Embryonic facial prominence (tissue), 1 donor: ENCODE measurements at regions not wholly inside any gene's neighbourhood (a gene's known extent, or its start where the extent isn't known, plus 50 kb on each side); places are given as distances from the start of the nearest gene placed in this dataset.
"Not testable (repeated sequence)": the region's sequence is repeated elsewhere in the genome, so short reads cannot be mapped to it uniquely, and the experiment has no call there.

Source experiments
- DNase-seq: peaks from one replicate; pipeline ENCODE4 v3.0.0-alpha.2; 2016; ENCODE audit errors: extremely low spot score

- DNase-seq: no peak
These were observed 350.6 kb downstream of the RND3 start for GRCh38 chr2:150136893-150137292.

- no peak for DNase-seq
These were observed 351.1 kb downstream of the RND3 start for GRCh38 chr2:150136401-150136800.

- no peak for DNase-seq
These were observed 352.1 kb downstream of the RND3 start for GRCh38 chr2:150135223-150135883.

- DNase-seq: no peak
These were observed 353.1 kb downstream of the RND3 start for GRCh38 chr2:150134223-150134857.

- DNase-seq: no peak
These were observed 353.8 kb downstream of the RND3 start for GRCh38 chr2:150133623-150134022.

- no peak for DNase-seq
These were observed 357.4 kb downstream of the RND3 start for GRCh38 chr2:150129921-150130575.

- DNase-seq: no peak
These were observed 359.5 kb downstream of the RND3 start for GRCh38 chr2:150127995-150128394.

- no peak for DNase-seq
These were observed 360.0 kb downstream of the RND3 start for GRCh38 chr2:150127346-150127990.

GRCh38 chr2:150126839-150127238 is 360.6 kb downstream of the RND3 start:
- DNase-seq: no peak

- DNase-seq: no peak
These were observed 361.2 kb downstream of the RND3 start for GRCh38 chr2:150126143-150126740.

GRCh38 chr2:150125708-150126107 is 361.8 kb downstream of the RND3 start:
- no peak for DNase-seq

- DNase-seq: no peak
These were observed 362.3 kb downstream of the RND3 start for GRCh38 chr2:150125188-150125587.

- no peak for DNase-seq
These were observed 362.7 kb downstream of the RND3 start for GRCh38 chr2:150124739-150125138.

GRCh38 chr2:150122871-150123613 is 364.4 kb downstream of the RND3 start:
- DNase-seq: no peak

GRCh38 chr2:150122156-150122555 is 365.3 kb downstream of the RND3 start:
- no peak for DNase-seq

- DNase-seq: no peak
These were observed 367.0 kb downstream of the RND3 start for GRCh38 chr2:150120326-150120955.

GRCh38 chr2:150119819-150120218 is 367.6 kb downstream of the RND3 start:
- no peak for DNase-seq

GRCh38 chr2:150114089-150114488 is 373.4 kb downstream of the RND3 start:
- not testable (repeated sequence) for DNase-seq

- no peak for DNase-seq
These were observed 376.9 kb downstream of the RND3 start for GRCh38 chr2:150110548-150110947.

GRCh38 chr2:150109912-150110311 is 377.6 kb downstream of the RND3 start:
- no peak for DNase-seq

- DNase-seq: no peak
These were observed 378.4 kb downstream of the RND3 start for GRCh38 chr2:150109028-150109427.
